ENCODE measurements at regions not wholly inside any gene's neighbourhood (a gene's known extent, or its start where the extent isn't known, plus 50 kb on each side); places are given as distances from the start of the nearest gene placed in this dataset.

DNA sequence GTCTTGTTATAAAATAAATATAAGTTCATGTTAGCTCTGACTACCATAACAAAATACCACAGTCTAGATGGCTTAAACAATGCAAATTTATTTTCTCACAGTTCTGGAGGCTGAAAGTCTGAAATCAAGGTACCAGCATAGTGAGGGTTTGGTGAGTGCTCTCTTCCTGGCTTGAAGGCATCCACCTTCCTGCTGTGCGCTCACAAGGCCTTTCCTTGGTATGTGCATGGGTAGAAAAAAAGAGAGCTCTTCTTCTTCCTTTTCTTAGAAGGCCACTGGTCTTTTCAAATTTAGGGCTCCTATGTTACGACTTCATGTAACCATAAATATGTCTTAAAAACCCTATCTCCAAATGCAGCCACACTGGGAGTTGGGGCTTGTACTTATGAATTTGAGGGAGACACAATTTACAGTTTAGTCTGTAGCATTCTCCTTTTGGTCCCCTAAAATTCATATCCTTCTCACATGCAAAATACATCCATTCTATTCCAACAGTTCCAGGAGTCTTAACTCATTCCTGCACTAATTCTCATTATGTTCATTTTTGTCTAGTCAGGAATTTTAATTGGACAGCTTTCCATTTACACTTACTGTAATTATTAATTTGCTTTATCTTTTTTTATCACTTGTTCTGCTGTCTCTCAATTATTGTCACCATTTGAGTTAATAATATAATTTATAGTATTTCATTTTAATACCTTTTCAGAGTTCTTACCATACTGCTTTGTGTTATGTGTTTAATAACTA is 381.9 kb upstream of the EPHA7 start:
- TF ChIP-seq, protein P1, sequence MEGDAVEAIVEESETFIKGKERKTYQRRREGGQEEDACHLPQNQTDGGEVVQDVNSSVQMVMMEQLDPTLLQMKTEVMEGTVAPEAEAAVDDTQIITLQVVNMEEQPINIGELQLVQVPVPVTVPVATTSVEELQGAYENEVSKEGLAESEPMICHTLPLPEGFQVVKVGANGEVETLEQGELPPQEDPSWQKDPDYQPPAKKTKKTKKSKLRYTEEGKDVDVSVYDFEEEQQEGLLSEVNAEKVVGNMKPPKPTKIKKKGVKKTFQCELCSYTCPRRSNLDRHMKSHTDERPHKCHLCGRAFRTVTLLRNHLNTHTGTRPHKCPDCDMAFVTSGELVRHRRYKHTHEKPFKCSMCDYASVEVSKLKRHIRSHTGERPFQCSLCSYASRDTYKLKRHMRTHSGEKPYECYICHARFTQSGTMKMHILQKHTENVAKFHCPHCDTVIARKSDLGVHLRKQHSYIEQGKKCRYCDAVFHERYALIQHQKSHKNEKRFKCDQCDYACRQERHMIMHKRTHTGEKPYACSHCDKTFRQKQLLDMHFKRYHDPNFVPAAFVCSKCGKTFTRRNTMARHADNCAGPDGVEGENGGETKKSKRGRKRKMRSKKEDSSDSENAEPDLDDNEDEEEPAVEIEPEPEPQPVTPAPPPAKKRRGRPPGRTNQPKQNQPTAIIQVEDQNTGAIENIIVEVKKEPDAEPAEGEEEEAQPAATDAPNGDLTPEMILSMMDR (conservative IDR thresholded peaks at IDR 0.05): no peak
- no peak for TF ChIP-seq ZFX (IDR thresholded peaks at IDR 0.05)
- no peak overlapping the region for H3K27ac ChIP-seq

DNA sequence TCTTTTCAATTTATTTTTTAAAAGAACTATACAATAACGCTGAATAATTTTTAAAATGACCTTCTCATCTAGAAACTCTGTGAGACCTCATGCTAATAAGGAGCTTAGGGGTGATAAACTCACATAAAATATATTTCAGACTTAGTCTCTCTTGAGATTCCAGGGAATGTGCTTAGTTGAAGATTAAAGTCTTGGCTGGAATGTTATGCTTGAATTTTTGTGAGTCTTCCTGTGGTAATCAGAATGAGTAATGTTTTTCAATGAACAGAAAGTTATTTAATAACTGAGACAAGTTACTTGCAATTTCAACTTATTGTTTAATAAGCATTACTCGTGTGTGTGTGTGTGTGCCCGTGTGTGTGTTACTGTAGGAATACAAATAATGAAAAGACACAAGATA is 379.9 kb upstream of the EPHA7 start:
- TF ChIP-seq ZFX (IDR thresholded peaks at IDR 0.05): no peak
- TF ChIP-seq, protein P1 (conservative IDR thresholded peaks at IDR 0.05): no peak
- no peak overlapping the region for H3K27ac ChIP-seq

DNA sequence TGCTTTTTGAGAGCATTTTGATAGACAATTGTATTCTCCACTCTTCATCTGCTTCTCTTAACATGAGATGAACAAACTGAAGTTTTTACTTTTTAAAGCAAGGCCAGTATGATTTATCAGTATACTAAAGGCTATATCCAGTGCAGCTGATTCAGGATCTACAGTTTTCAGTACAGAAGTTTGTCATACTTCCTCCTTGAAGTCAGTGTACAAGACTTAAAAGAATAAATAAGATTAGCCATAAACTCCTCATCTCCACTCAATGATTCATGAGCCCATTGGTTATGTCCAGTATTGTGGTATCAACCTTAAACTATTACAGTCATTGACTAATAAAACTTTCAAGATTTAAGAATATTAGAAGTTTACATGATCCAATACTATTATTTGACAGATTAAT is 374.8 kb upstream of the EPHA7 start:
- TF ChIP-seq, protein P1 (conservative IDR thresholded peaks at IDR 0.05): no peak
- no peak for TF ChIP-seq ZFX (IDR thresholded peaks at IDR 0.05)
- no peak overlapping the region for H3K27ac ChIP-seq

DNA sequence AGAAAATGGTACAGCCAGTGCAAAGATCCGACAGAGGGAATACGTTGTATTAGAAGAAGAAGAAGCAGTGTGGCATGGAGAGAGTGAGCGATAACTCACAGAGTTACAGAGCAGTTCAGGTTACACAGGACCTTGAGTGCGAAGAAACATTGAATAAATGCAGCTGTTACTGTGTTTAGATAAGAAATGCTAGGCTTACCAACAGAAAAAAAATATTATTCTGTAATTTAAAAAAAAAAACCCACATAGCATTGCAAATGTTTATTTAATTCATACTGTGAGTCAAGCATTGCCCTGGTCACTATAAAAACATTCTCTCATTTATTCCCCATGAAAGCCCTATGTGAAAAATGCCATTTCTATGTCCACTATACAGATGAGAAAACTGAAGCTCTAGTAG is 373.4 kb upstream of the EPHA7 start:
- H3K27ac ChIP-seq: no peak overlapping the region
- TF ChIP-seq, protein P1 (conservative IDR thresholded peaks at IDR 0.05): no peak
- TF ChIP-seq ZFX (IDR thresholded peaks at IDR 0.05): no peak

DNA sequence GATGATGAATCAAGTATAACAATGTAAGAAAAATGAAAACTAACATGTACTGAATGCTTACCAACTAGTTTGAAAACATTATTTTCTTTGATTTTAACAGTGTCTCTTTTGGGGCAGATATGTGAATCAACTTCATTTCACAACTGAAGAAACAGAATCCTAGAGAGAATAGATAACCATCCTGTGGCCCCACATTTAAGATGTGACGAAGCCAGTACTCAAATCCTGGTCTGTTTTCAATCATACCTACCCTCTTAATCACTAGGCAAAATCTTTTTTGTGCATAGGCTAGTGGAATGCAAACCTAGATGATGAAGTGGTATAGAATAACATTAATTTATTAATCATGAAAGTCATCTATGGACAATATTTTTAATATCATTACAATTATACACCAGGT is 371.6 kb upstream of the EPHA7 start:
- no peak for TF ChIP-seq ZFX (IDR thresholded peaks at IDR 0.05)
- TF ChIP-seq, protein P1 (conservative IDR thresholded peaks at IDR 0.05): no peak
- no peak overlapping the region for H3K27ac ChIP-seq

DNA sequence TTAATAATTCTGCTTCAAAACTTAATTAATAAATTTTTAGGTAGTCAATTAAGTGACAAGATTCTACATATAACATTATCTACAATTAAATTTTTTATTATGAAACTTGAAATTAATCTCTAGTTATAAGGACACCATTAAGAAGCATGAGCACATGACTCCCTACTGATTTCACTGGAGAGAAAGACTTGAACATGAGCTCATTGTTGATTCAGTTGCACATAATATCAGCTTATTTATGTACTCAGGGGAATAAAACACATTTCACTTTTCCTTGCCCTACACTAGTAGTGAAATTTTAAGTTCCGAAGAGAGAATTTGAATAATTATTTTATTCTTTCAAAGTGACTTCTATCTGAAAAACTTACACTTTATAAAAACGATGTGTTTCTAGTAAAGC is 370.2 kb upstream of the EPHA7 start:
- no peak for TF ChIP-seq ZFX (IDR thresholded peaks at IDR 0.05)
- TF ChIP-seq, protein P1 (conservative IDR thresholded peaks at IDR 0.05): no peak
- no peak overlapping the region for H3K27ac ChIP-seq

DNA sequence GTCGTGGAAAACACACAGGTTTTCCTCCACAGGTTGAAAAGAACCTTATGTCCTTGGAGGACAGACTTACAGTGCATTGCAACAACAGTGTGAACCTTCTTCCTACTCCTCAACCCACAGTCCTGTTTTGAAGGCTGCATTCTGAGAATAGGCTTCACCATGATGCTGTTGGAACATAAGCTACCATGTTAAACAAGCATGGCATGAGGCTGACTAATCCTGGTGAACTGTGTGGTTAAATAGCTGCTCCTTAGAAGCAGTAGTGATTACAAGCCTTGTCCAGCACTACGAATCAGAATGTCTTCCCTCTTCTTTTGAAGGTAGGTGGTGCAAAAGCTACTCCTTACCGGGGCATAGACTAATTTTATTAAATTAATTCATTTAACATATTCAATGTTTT is 368.5 kb upstream of the EPHA7 start:
- no peak for TF ChIP-seq ZFX (IDR thresholded peaks at IDR 0.05)
- TF ChIP-seq, protein P1 (conservative IDR thresholded peaks at IDR 0.05): no peak
- no peak overlapping the region for H3K27ac ChIP-seq
